IMR-90 (cell line): ENCODE measurements at regions not wholly inside any gene's neighbourhood (a gene's known extent, or its start where the extent isn't known, plus 50 kb on each side); places are given as distances from the start of the nearest gene placed in this dataset.

ENCODE experiments used
- ATAC-seq: fragments of 200-7000 bp; cut with Tn5 transposase; 2 replicates; pipeline ENCODE4 v1.9.1; 2020; ENCODE audit warnings: low read depth, mild to moderate bottlenecking, moderate library complexity
- BruUV-seq: library from RNA; stranded (reverse); fragments of 400-500 nt; replicated peaks from 2 replicates; lab custom pipeline; 2021; lab: Mats Ljungman, UMichigan
- CTCF ChIA-PET: fragments of 300-600 bp; formaldehyde crosslinking; extraction: SDS; loops from one replicate; lab custom pipeline; 2021; ENCODE audit warnings: antibody characterized with exemption; lab: Yijun Ruan, JAX
- POLR2A ChIA-PET: fragments of 300-600 bp; sonication (Branson Sonifier 250); formaldehyde crosslinking; loops from one replicate; lab custom pipeline; 2022; ENCODE audit warnings: antibody characterized with exemption; ENCODE audit not compliant: unreplicated experiment; lab: Charles Lee
- DNase-seq: peaks from one replicate; pipeline ENCODE4 v3.0.0; 2013
- H2AFZ ChIP-seq: replicated peaks from 2 replicates; pipeline ENCODE3; 2013; ENCODE audit warnings: low read length, mild to moderate bottlenecking; ENCODE audit not compliant: poor library complexity
- H2AK5ac ChIP-seq: 2 replicates; pipeline ENCODE4 v1.6.1; 2013; ENCODE audit warnings: low read depth, low read length, inconsistent platforms
- H2AK9ac ChIP-seq: replicated peaks from 2 replicates; pipeline ENCODE3; 2013; ENCODE audit warnings: mild to moderate bottlenecking, low read depth, low read length, moderate library complexity; ENCODE audit not compliant: poor library complexity
- H2BK120ac ChIP-seq: 2 replicates; pipeline ENCODE4 v1.6.1; 2013; ENCODE audit warnings: low read depth, low read length, inconsistent platforms
- H2BK15ac ChIP-seq: 3 replicates; pipeline ENCODE4 v1.6.1; 2013; ENCODE audit warnings: low read depth, low read length, inconsistent platforms
- H2BK20ac ChIP-seq: 2 replicates; pipeline ENCODE4 v1.6.1; 2013; ENCODE audit warnings: low read depth, mild to moderate bottlenecking, inconsistent platforms, low read length, moderate library complexity
- H2BK5ac ChIP-seq: 2 replicates; pipeline ENCODE4 v1.6.1; 2013; ENCODE audit warnings: mild to moderate bottlenecking, low read depth, low read length, inconsistent platforms; ENCODE audit not compliant: poor library complexity, severe bottlenecking
- H3K14ac ChIP-seq: replicated peaks from 2 replicates; pipeline ENCODE4 v1.6.1; 2013; ENCODE audit warnings: low read depth, low read length, inconsistent platforms
- H3K18ac ChIP-seq: 2 replicates; pipeline ENCODE4 v1.6.1; 2013; ENCODE audit warnings: low read depth, low read length, control low read depth
- H3K23ac ChIP-seq: 2 replicates; pipeline ENCODE4 v1.6.1; 2013; ENCODE audit warnings: low read depth, low read length, inconsistent platforms
- H3K27ac ChIP-seq: 2 replicates; pipeline ENCODE4 v1.5.1; 2013; ENCODE audit warnings: mild to moderate bottlenecking, control low read depth, low read length; ENCODE audit not compliant: insufficient read depth
- H3K27me3 ChIP-seq: 2 replicates; pipeline ENCODE4 v1.6.1; 2013; ENCODE audit warnings: low read length; ENCODE audit not compliant: control insufficient read depth, insufficient read depth
- H3K36me3 ChIP-seq: 2 replicates; pipeline ENCODE4 v1.6.1; 2013; ENCODE audit warnings: low read length, mixed read lengths; ENCODE audit not compliant: control insufficient read depth, insufficient read depth
- H3K4ac ChIP-seq: 2 replicates; pipeline ENCODE4 v1.6.1; 2013; ENCODE audit warnings: low read depth, low read length, inconsistent platforms
- H3K4me1 ChIP-seq: 2 replicates; pipeline ENCODE4 v1.6.1; 2013; ENCODE audit warnings: low read length, mixed read lengths; ENCODE audit not compliant: control insufficient read depth, insufficient read depth
- H3K4me2 ChIP-seq: 2 replicates; pipeline ENCODE4 v1.6.1; 2013; ENCODE audit warnings: low read depth, mild to moderate bottlenecking, control low read depth, low read length, moderate library complexity
- H3K4me3 ChIP-seq: 2 replicates; pipeline ENCODE4 v1.5.1; 2013; ENCODE audit warnings: low read depth, mild to moderate bottlenecking, control low read depth, low read length, moderate library complexity; ENCODE audit not compliant: insufficient read depth
- H3K56ac ChIP-seq: 2 replicates; pipeline ENCODE4 v1.6.1; 2013; ENCODE audit warnings: low read length, inconsistent platforms; ENCODE audit not compliant: insufficient read depth; ENCODE audit errors: extremely low read depth
- H3K79me1 ChIP-seq, 2 experiments: 2 replicates each; pipeline ENCODE4 v1.6.1; 2013; ENCODE audit warnings: low read length in 2 of 2, inconsistent platforms in 1 of 2, low read depth in 1 of 2
- H3K9ac ChIP-seq: 2 replicates; pipeline ENCODE4 v1.6.1; 2013; ENCODE audit warnings: low read depth, low read length, control low read depth
- H3K9me1 ChIP-seq: 2 replicates; pipeline ENCODE4 v1.6.1; 2013; ENCODE audit warnings: low read length, inconsistent platforms; ENCODE audit not compliant: insufficient read depth
- H3K9me3 ChIP-seq: 2 replicates; pipeline ENCODE4 v1.6.1; 2013; ENCODE audit warnings: low read length; ENCODE audit not compliant: control insufficient read depth, insufficient read depth
- H4K20me1 ChIP-seq: 2 replicates; pipeline ENCODE4 v1.6.1; 2013; ENCODE audit warnings: low read length, inconsistent platforms; ENCODE audit not compliant: insufficient read depth
- H4K5ac ChIP-seq: 2 replicates; pipeline ENCODE4 v1.6.1; 2013; ENCODE audit warnings: mild to moderate bottlenecking, low read depth, low read length, control low read depth
- H4K8ac ChIP-seq, 2 experiments: 2 replicates each; pipeline ENCODE4 v1.6.1; 2013; ENCODE audit warnings: low read depth in 2 of 2, low read length in 2 of 2, control low read depth in 1 of 2, inconsistent platforms in 1 of 2
- H4K91ac ChIP-seq: 2 replicates; pipeline ENCODE4 v1.6.1; 2013; ENCODE audit warnings: low read depth, low read length, inconsistent platforms; ENCODE audit not compliant: insufficient read depth
- CEBPB ChIP-seq: IDR thresholded peaks from 2 replicates; pipeline ENCODE4 v1.6.1; 2012; ENCODE audit warnings: low read depth, low read length, improper control_type of control experiment
- CHD1 ChIP-seq: IDR thresholded peaks from 2 replicates; pipeline ENCODE4 v1.6.1; 2012; ENCODE audit warnings: low read depth, low read length, improper control_type of control experiment
- NFE2L2 ChIP-seq: fragments of 150-350 bp; IDR thresholded peaks from 2 replicates; pipeline ENCODE4 v1.6.1; 2016; ENCODE audit warnings: low read depth, mild to moderate bottlenecking, low read length
- POLR2A ChIP-seq: IDR thresholded peaks from 2 replicates; pipeline ENCODE4 v1.6.1; 2012; ENCODE audit warnings: mild to moderate bottlenecking, low read depth, low read length
- RCOR1 ChIP-seq: IDR thresholded peaks from 2 replicates; pipeline ENCODE4 v1.6.1; 2012; ENCODE audit warnings: mild to moderate bottlenecking, low read length, improper control_type of control experiment; ENCODE audit not compliant: insufficient replicate concordance
- WGBS, 2 experiments: methylation state at CpG; one replicate each; pipeline versions ENCODE4 v1.1.5 to v1.1.7; 2013; ENCODE audit warnings: missing lambda C conversion rate in 2 of 2; ENCODE audit not compliant: insufficient read length in 1 of 2; ENCODE audit errors: extremely low coverage in 2 of 2; 5-methylcytosine and 5-hydroxymethylcytosine counted together
- dilution Hi-C: fragments of 300-500 bp; cut with HindIII; formaldehyde crosslinking; loops from one replicate; pipeline ENCODE4 v1.14.3; 2018; ENCODE audit warnings: low sequenced_read_pairs; ENCODE audit not compliant: unreplicated experiment
- in situ Hi-C: fragments of 300-500 bp; cut with MboI; formaldehyde crosslinking; loops from 3 replicates; pipeline ENCODE4 v1.14.3; 2019; ENCODE audit warnings: low sequenced_read_pairs, inconsistent platforms, mixed read lengths
- intact Hi-C: fragments of 100-400 bp; cut with micrococcal nuclease; formaldehyde crosslinking; loops from 2 replicates; pipeline ENCODE4 v1.10.0; 2022
- TF ChIP-seq, protein P1 (sequence below): fragments of 150-350 bp; IDR thresholded peaks from 2 replicates; pipeline ENCODE4 v1.6.1; 2017; ENCODE audit warnings: mild to moderate bottlenecking, antibody characterized with exemption, low read length, low read depth

DNA sequence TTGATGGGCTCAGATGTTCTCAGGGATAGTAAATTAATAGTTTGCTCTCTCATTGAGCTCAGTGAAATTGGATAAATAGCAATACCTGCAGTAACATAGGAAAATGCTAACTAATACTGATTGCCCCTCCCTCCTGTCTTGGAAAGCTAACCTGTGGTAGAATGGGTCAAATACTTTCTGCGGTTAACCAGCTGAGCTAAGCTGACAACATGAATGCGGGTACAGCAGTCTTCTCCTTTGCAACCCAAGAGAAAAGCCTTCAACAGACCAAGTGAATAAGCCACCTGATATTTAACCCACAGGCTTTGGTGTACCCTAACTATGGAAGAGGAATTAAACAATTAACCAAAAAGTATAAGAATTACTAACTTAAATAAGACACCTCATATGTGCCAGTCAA is 408.3 kb upstream of the MAF start:
- Histone ChIP-seq H2BK15ac (no peak overlapping the region), H4K20me1 (no peaks in the 10 kb centered on the region), H3K56ac (no peak overlapping the region), H3K9ac (no peak overlapping the region), H3K9me3 (no peaks in the 10 kb centered on the region), H2AK5ac (no peak overlapping the region), H3K4ac (no peak overlapping the region), H3K23ac (no peak overlapping the region), H2AK9ac (no peak overlapping the region), H3K4me3 (no peak overlapping the region), H3K27ac (no peak overlapping the region), H3K14ac (no peak overlapping the region), H4K5ac (no peak overlapping the region), H3K79me1 (no peaks in the 10 kb centered on the region), H3K18ac (no peak overlapping the region), H3K4me1 (no peaks in the 10 kb centered on the region), H4K91ac (no peak overlapping the region), H2BK5ac (no peak overlapping the region), H2BK20ac (no peak overlapping the region), H2BK120ac (no peak overlapping the region), H3K9me1 (no peaks in the 10 kb centered on the region), H4K8ac (no peak overlapping the region), H3K4me2 (no peak overlapping the region), H3K36me3 (no peaks in the 10 kb centered on the region), H3K27me3 (no peaks in the 10 kb centered on the region), H2AFZ (no peak overlapping the region)
- in situ Hi-C loops: no loop called here
- CTCF ChIA-PET: no interaction called here
- TF ChIP-seq, protein P1, sequence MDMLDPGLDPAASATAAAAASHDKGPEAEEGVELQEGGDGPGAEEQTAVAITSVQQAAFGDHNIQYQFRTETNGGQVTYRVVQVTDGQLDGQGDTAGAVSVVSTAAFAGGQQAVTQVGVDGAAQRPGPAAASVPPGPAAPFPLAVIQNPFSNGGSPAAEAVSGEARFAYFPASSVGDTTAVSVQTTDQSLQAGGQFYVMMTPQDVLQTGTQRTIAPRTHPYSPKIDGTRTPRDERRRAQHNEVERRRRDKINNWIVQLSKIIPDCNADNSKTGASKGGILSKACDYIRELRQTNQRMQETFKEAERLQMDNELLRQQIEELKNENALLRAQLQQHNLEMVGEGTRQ: no peak
- TF ChIP-seq RCOR1 (no peak), NFE2L2 (no peak), POLR2A (no peak), CEBPB (no peak), CHD1 (no peak)
- WGBS, 2 experiments: no CpG with 5 or more reads among the region's 2 CpGs
- BruUV-seq: no TSS peak
- intact Hi-C loops: no loop called here
- DNase-seq (no peak), ATAC-seq (no peak)
- POLR2A ChIA-PET: no interaction called here
- dilution Hi-C loops: no loop called here
